Panc1 (cell line): ENCODE measurements at regions not wholly inside any gene's neighbourhood (a gene's known extent, or its start where the extent isn't known, plus 50 kb on each side); places are given as distances from the start of the nearest gene placed in this dataset.

ENCODE experiments used
- ATAC-seq: fragments of 200-7000 bp; cut with Tn5 transposase; 2 replicates; pipeline ENCODE4 v1.9.1; 2020; ENCODE audit warnings: mild to moderate bottlenecking, moderate library complexity
- BruUV-seq: library from RNA; stranded (reverse); fragments of 400-500 nt; replicated peaks from 2 replicates; lab custom pipeline; 2021; lab: Mats Ljungman, UMichigan
- CTCF ChIA-PET: fragments of 300-600 bp; sonication (Branson Sonifier 250); formaldehyde crosslinking; loops from one replicate; lab custom pipeline; 2022; ENCODE audit warnings: antibody characterized with exemption; lab: Charles Lee
- POLR2A ChIA-PET: fragments of 300-600 bp; sonication (Branson Sonifier 250); formaldehyde crosslinking; loops from one replicate; lab custom pipeline; 2022; ENCODE audit warnings: antibody characterized with exemption; lab: Charles Lee
- DNase-seq: peaks from one replicate; pipeline ENCODE4 v3.0.0-alpha.2; 2010; ENCODE audit warnings: low read depth, low spot score
- H3K27ac ChIP-seq: 2 replicates; pipeline ENCODE4 v1.5.1; 2011; ENCODE audit warnings: mild to moderate bottlenecking, low read length, inconsistent platforms
- H3K27me3 ChIP-seq: fragments of 200-500 bp; sonication (Bioruptor generic); 2 replicates; pipeline ENCODE4 v1.6.0; 2014; ENCODE audit warnings: low read length, inconsistent platforms; ENCODE audit not compliant: control insufficient read depth, insufficient read depth
- H3K36me3 ChIP-seq: fragments of 200-500 bp; sonication (Bioruptor generic); 2 replicates; pipeline ENCODE4 v1.5.1; 2014; ENCODE audit warnings: inconsistent platforms, mild to moderate bottlenecking, low read length, moderate library complexity; ENCODE audit not compliant: control insufficient read depth, insufficient read depth
- H3K4me1 ChIP-seq: 2 replicates; pipeline ENCODE4 v1.5.1; 2011; ENCODE audit warnings: inconsistent platforms, mild to moderate bottlenecking, low read length, moderate library complexity; ENCODE audit not compliant: control insufficient read depth, insufficient read depth
- H3K4me3 ChIP-seq, 2 experiments: 2 replicates each; pipeline ENCODE4 v1.5.1; 2011 to 2012; ENCODE audit warnings: low read depth in 2 of 2, low read length in 2 of 2, mild to moderate bottlenecking in 2 of 2, inconsistent platforms in 1 of 2, moderate library complexity in 1 of 2
- H3K9me3 ChIP-seq: fragments of 200-500 bp; sonication (Bioruptor generic); 2 replicates; pipeline ENCODE4 v1.5.1; 2014; ENCODE audit warnings: low read depth, mild to moderate bottlenecking, inconsistent platforms, low read length, moderate library complexity; ENCODE audit not compliant: control insufficient read depth, insufficient read depth
- POLR2AphosphoS5 ChIP-seq: IDR thresholded peaks from 2 replicates; pipeline ENCODE4 v1.6.1; 2012; ENCODE audit warnings: mild to moderate bottlenecking, low read depth, low read length, moderate library complexity
- SIN3A ChIP-seq: IDR thresholded peaks from 2 replicates; pipeline ENCODE4 v1.6.1; 2012; ENCODE audit warnings: low read depth, mild to moderate bottlenecking, low read length, moderate library complexity, borderline replicate concordance; ENCODE audit not compliant: insufficient read depth
- TCF7L2 ChIP-seq: IDR thresholded peaks from 2 replicates; pipeline ENCODE4 v1.6.1; 2011; ENCODE audit warnings: mild to moderate bottlenecking, low read depth, low read length, inconsistent platforms
- in situ Hi-C: cut with HindIII; loops from 2 replicates; pipeline ENCODE4 v1.10.0; 2016; ENCODE audit warnings: low sequenced_read_pairs, low pct_unique_long_range_greater_than_20kb
- intact Hi-C: fragments of 100-400 bp; cut with micrococcal nuclease; formaldehyde crosslinking; loops from one replicate; pipeline ENCODE4 v1.10.0; 2022; ENCODE audit not compliant: unreplicated experiment
- TF ChIP-seq, protein P1 (sequence below): fragments of 450-650 bp; IDR thresholded peaks from 2 replicates; pipeline ENCODE4 v1.5.1; 2017; ENCODE audit warnings: mild to moderate bottlenecking
- TF ChIP-seq, protein P2 (sequence below), 2 experiments: IDR thresholded peaks; 2 replicates each; pipeline ENCODE4 v1.6.1; 2011 to 2012; ENCODE audit warnings: low read depth in 2 of 2, control low read depth in 1 of 2, low read length in 1 of 2, mild to moderate bottlenecking in 1 of 2, moderate library complexity in 1 of 2; ENCODE audit not compliant: insufficient read depth in 1 of 2

DNA sequence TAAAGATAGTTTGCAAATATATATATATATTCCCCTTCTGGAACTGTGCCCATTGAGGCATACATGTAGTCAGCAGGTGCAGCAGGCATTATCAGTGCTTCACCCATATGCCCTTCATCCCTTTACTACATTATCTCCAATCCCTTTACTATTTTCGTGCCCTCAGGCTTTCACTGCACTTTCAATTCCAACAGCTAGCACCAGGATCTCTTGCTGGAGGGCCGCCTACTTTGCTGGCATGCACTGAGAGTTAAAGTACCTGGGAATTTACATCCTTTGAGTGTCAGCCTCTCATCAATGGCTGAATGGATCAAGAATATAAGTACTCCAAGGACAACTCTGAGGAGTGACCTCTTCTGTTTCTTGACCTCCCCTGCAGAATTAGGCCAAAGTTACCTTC, 222.1 kb upstream of the CFAP20DC start:
- no peaks in the 10 kb centered on the region for H3K9me3 ChIP-seq
- TF ChIP-seq POLR2AphosphoS5 = no peak
- no peak for TF ChIP-seq TCF7L2

DNA sequence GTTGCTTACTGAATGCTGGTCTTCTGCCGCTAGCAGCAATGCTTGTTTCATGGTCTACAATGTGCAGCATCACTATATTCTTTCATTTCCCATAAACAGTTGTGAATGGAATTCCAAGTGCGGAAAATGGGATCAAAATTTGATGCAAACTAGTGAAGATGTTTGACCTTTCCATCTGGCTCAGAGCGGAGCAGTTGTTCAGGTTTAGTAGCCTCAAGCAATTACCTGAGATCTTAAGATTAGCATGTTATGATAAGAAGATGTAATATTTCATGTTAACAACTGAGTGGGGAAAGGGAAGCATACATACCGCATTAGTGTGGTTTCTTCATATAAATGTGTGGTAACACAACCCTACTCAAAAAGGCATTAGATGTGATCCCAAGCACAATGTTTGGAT, 221.1 kb upstream of the CFAP20DC start:
- BruUV-seq = no TSS peak
- POLR2A ChIA-PET = no interaction called here
- in situ Hi-C loops (no loop called here), intact Hi-C loops (no loop called here)
- no peaks in the 10 kb centered on the region for H3K9me3 ChIP-seq
- CTCF ChIA-PET = no interaction called here
- H3K27ac ChIP-seq = no peak overlapping the region
- no peaks in the 10 kb centered on the region for H3K4me1 ChIP-seq
- no peak for ATAC-seq
- H3K4me3 ChIP-seq = no peak overlapping the region
- no peak for DNase-seq
- TF ChIP-seq, protein P1, sequence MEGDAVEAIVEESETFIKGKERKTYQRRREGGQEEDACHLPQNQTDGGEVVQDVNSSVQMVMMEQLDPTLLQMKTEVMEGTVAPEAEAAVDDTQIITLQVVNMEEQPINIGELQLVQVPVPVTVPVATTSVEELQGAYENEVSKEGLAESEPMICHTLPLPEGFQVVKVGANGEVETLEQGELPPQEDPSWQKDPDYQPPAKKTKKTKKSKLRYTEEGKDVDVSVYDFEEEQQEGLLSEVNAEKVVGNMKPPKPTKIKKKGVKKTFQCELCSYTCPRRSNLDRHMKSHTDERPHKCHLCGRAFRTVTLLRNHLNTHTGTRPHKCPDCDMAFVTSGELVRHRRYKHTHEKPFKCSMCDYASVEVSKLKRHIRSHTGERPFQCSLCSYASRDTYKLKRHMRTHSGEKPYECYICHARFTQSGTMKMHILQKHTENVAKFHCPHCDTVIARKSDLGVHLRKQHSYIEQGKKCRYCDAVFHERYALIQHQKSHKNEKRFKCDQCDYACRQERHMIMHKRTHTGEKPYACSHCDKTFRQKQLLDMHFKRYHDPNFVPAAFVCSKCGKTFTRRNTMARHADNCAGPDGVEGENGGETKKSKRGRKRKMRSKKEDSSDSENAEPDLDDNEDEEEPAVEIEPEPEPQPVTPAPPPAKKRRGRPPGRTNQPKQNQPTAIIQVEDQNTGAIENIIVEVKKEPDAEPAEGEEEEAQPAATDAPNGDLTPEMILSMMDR = no peak
- no peaks in the 10 kb centered on the region for H3K27me3 ChIP-seq
- no peaks in the 10 kb centered on the region for H3K36me3 ChIP-seq

More for the DNA sequence above, 222.1 kb upstream of the CFAP20DC start:
- no peak overlapping the region for H3K27ac ChIP-seq
- no peaks in the 10 kb centered on the region for H3K4me1 ChIP-seq
- H3K27me3 ChIP-seq = no peaks in the 10 kb centered on the region
- no peaks in the 10 kb centered on the region for H3K36me3 ChIP-seq
- intact Hi-C loops = no loop called here
- in situ Hi-C loops = no loop called here
- no TSS peak for BruUV-seq
- no peak overlapping the region for H3K4me3 ChIP-seq
- no peak for ATAC-seq
- CTCF ChIA-PET = no interaction called here
- POLR2A ChIA-PET = no interaction called here
- no peak for DNase-seq

DNA sequence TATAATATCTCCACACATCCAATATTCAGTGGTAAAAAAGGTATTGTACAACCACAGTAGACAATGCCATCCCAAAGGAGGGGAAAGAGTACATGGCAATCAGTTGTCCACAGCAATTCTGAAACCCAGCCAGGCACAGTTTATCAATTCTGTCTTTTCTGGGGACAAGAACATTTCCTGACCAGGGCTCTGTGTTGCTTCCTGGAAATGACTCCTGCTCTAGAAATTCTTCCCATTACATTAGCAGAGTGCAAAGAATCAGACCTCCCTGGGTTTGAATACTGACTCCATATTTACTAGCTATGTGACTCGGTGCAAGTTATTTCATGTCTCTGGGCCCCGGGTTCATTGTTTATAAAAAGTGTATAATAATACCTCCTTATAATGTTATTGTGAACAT, 220.4 kb upstream of the CFAP20DC start:
- Histone ChIP-seq H3K9me3 (no peaks in the 10 kb centered on the region), H3K4me3 (no peak overlapping the region), H3K36me3 (no peaks in the 10 kb centered on the region), H3K27me3 (no peaks in the 10 kb centered on the region), H3K27ac (no peak overlapping the region), H3K4me1 (no peaks in the 10 kb centered on the region)
- ATAC-seq = no peak
- in situ Hi-C loops = no loop called here
- no peak for DNase-seq
- TF ChIP-seq TCF7L2 (no peak), SIN3A (no peak), POLR2AphosphoS5 (no peak)
- TF ChIP-seq, protein P1 = no peak
- TF ChIP-seq, protein P2, sequence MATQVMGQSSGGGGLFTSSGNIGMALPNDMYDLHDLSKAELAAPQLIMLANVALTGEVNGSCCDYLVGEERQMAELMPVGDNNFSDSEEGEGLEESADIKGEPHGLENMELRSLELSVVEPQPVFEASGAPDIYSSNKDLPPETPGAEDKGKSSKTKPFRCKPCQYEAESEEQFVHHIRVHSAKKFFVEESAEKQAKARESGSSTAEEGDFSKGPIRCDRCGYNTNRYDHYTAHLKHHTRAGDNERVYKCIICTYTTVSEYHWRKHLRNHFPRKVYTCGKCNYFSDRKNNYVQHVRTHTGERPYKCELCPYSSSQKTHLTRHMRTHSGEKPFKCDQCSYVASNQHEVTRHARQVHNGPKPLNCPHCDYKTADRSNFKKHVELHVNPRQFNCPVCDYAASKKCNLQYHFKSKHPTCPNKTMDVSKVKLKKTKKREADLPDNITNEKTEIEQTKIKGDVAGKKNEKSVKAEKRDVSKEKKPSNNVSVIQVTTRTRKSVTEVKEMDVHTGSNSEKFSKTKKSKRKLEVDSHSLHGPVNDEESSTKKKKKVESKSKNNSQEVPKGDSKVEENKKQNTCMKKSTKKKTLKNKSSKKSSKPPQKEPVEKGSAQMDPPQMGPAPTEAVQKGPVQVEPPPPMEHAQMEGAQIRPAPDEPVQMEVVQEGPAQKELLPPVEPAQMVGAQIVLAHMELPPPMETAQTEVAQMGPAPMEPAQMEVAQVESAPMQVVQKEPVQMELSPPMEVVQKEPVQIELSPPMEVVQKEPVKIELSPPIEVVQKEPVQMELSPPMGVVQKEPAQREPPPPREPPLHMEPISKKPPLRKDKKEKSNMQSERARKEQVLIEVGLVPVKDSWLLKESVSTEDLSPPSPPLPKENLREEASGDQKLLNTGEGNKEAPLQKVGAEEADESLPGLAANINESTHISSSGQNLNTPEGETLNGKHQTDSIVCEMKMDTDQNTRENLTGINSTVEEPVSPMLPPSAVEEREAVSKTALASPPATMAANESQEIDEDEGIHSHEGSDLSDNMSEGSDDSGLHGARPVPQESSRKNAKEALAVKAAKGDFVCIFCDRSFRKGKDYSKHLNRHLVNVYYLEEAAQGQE (IDR thresholded peaks at IDR 0.05; ENCODE audit: insufficient read depth in 1 of 2, low read depth in 2 of 2, low read length in 1 of 2) = no peak
- intact Hi-C loops = no loop called here
- ChIA-PET CTCF (no interaction called here), POLR2A (no interaction called here)
- BruUV-seq = no TSS peak
